CD4-positive, alpha-beta T cell treated with Interleukin-10 for 1 hour (primary cell): ENCODE measurements at regions not wholly inside any gene's neighbourhood (a gene's known extent, or its start where the extent isn't known, plus 50 kb on each side); places are given as distances from the start of the nearest gene placed in this dataset.

Experiments used
- DNase-seq: peaks from one replicate; pipeline ENCODE4 v3.0.0-alpha.2; 2020

- DNase-seq, result no peak
Measured at GRCh38 chr6:163811317-163811716, 396.8 kb downstream of the QKI start.

GRCh38 chr6:163809364-163809763 is 394.8 kb downstream of the QKI start:
- DNase-seq, result no peak

- DNase-seq, result no peak
Measured at GRCh38 chr6:163808871-163809270, 394.4 kb downstream of the QKI start.

GRCh38 chr6:163808231-163808630 is 393.7 kb downstream of the QKI start:
- no peak for DNase-seq

GRCh38 chr6:163806755-163807499 is 392.4 kb downstream of the QKI start:
- no peak for DNase-seq

GRCh38 chr6:163804991-163805390 is 390.5 kb downstream of the QKI start:
- DNase-seq, result no peak

GRCh38 chr6:163802267-163802666 is 387.7 kb downstream of the QKI start:
- DNase-seq, result no peak

- DNase-seq, result no peak
Measured at GRCh38 chr6:163797296-163797845, 382.9 kb downstream of the QKI start.

GRCh38 chr6:163793011-163793983 is 378.8 kb downstream of the QKI start:
- no peak for DNase-seq

- DNase-seq, result no peak
Measured at GRCh38 chr6:163790266-163790840, 375.8 kb downstream of the QKI start.

GRCh38 chr6:163789199-163789810 is 374.8 kb downstream of the QKI start:
- DNase-seq, result no peak

- DNase-seq, result no peak
Measured at GRCh38 chr6:163786995-163787671, 372.6 kb downstream of the QKI start.

GRCh38 chr6:163782436-163783003 is 368.0 kb downstream of the QKI start:
- DNase-seq, result no peak

- no peak for DNase-seq
Measured at GRCh38 chr6:163780994-163781393, 366.5 kb downstream of the QKI start.

- no peak for DNase-seq
Measured at GRCh38 chr6:163779727-163780284, 365.3 kb downstream of the QKI start.

- DNase-seq, result no peak
Measured at GRCh38 chr6:163777716-163778115, 363.2 kb downstream of the QKI start.

- no peak for DNase-seq
Measured at GRCh38 chr6:163776906-163777686, 362.6 kb downstream of the QKI start.

- no peak for DNase-seq
Measured at GRCh38 chr6:163776196-163776905, 361.8 kb downstream of the QKI start.

GRCh38 chr6:163775313-163775712 is 360.8 kb downstream of the QKI start:
- no peak for DNase-seq

- DNase-seq, result no peak
Measured at GRCh38 chr6:163774485-163774884, 360.0 kb downstream of the QKI start.
